Keratinocyte (primary cell): ENCODE measurements at regions not wholly inside any gene's neighbourhood (a gene's known extent, or its start where the extent isn't known, plus 50 kb on each side); places are given as distances from the start of the nearest gene placed in this dataset.
"Not testable (repeated sequence)": the region's sequence is repeated elsewhere in the genome, so short reads cannot be mapped to it uniquely, and the experiment has no call there.

ENCODE experiments used
- DNase-seq: peaks from one replicate; pipeline ENCODE4 v3.0.0-alpha.2; 2011; ENCODE audit warnings: low read depth, missing footprints, low spot score
- FAIRE-seq: peaks from 2 replicates; lab custom pipeline; 2011; peaks lifted over from hg19 to GRCh38; lab: Jason Lieb, UNC
- H2AFZ ChIP-seq: 2 replicates; pipeline ENCODE4 v1.6.0; 2012; ENCODE audit warnings: low read length, control low read depth, inconsistent platforms; ENCODE audit not compliant: control insufficient read depth
- H3K27ac ChIP-seq: 2 replicates; pipeline ENCODE4 v1.5.1; 2011; ENCODE audit warnings: low read length; ENCODE audit not compliant: control insufficient read depth, insufficient read depth
- H3K27me3 ChIP-seq: 3 replicates; pipeline ENCODE4 v1.6.0; 2011; ENCODE audit warnings: low read length; ENCODE audit not compliant: control insufficient read depth, insufficient read depth; ENCODE audit errors: extremely low read depth
- H3K36me3 ChIP-seq, 2 experiments: 2 replicates in 1 of 2; 3 replicates in 1 of 2; pipeline ENCODE4 v1.5.1; 2011; ENCODE audit warnings: low read length in 2 of 2, mild to moderate bottlenecking in 1 of 2; ENCODE audit not compliant: control insufficient read depth in 2 of 2, insufficient read depth in 2 of 2; ENCODE audit errors: extremely low read depth in 1 of 2
- H3K4me1 ChIP-seq: 3 replicates; pipeline ENCODE4 v1.5.1; 2011; ENCODE audit warnings: low read length; ENCODE audit not compliant: control insufficient read depth, insufficient read depth; ENCODE audit errors: extremely low read depth
- H3K4me2 ChIP-seq: 3 replicates; pipeline ENCODE4 v1.6.0; 2011; ENCODE audit warnings: low read depth, low read length; ENCODE audit not compliant: control insufficient read depth, insufficient read depth; ENCODE audit errors: extremely low read depth
- H3K4me3 ChIP-seq, 3 experiments: fragments of 200-600 bp in 1 of 3; sonication (generic) in 1 of 3; 2 replicates in 2 of 3; 3 replicates in 1 of 3; pipeline ENCODE4 v1.5.1; 2011 to 2016; ENCODE audit warnings: low read length in 3 of 3, mild to moderate bottlenecking in 3 of 3, control low read depth in 2 of 3, inconsistent platforms in 1 of 3, low read depth in 1 of 3, mixed read lengths in 1 of 3, mixed run types in 1 of 3, moderate library complexity in 1 of 3; ENCODE audit not compliant: control insufficient read depth in 2 of 3, insufficient read depth in 2 of 3; ENCODE audit errors: extremely low read depth in 1 of 3
- H3K79me2 ChIP-seq: 2 replicates; pipeline ENCODE4 v1.6.0; 2012; ENCODE audit warnings: low read length; ENCODE audit not compliant: control insufficient read depth, insufficient read depth
- H3K9ac ChIP-seq: 3 replicates; pipeline ENCODE4 v1.6.0; 2011; ENCODE audit warnings: low read length; ENCODE audit not compliant: control insufficient read depth, insufficient read depth; ENCODE audit errors: extremely low read depth
- H3K9me1 ChIP-seq: 3 replicates; pipeline ENCODE4 v1.6.0; 2011; ENCODE audit warnings: low read length; ENCODE audit not compliant: control insufficient read depth, insufficient read depth; ENCODE audit errors: extremely low read depth
- H3K9me3 ChIP-seq: 2 replicates; pipeline ENCODE4 v1.5.1; 2012; ENCODE audit warnings: low read depth, low read length; ENCODE audit not compliant: control insufficient read depth
- H4K20me1 ChIP-seq: 3 replicates; pipeline ENCODE4 v1.6.0; 2011; ENCODE audit warnings: low read length; ENCODE audit not compliant: control insufficient read depth, insufficient read depth; ENCODE audit errors: extremely low read depth
- EZH2 ChIP-seq: IDR thresholded peaks from one replicate; pipeline ENCODE4 v1.6.1; 2012; ENCODE audit warnings: inconsistent platforms, mild to moderate bottlenecking, low read length, moderate library complexity
- dilution Hi-C: fragments of 300-500 bp; cut with MboI; formaldehyde crosslinking; loops from one replicate; pipeline ENCODE4 v1.7.0; 2020; ENCODE audit warnings: low sequenced_read_pairs; ENCODE audit not compliant: extremely low pct_ligation_motif_present
- TF ChIP-seq, protein P1 (sequence below), 3 experiments: IDR thresholded peaks in 1 of 3; conservative IDR thresholded peaks in 1 of 3; optimal IDR thresholded peaks in 1 of 3; 2 replicates in 2 of 3; 3 replicates in 1 of 3; pipeline versions ENCODE3 to v1.5.1; 2011; ENCODE audit warnings: low read length in 3 of 3, mild to moderate bottlenecking in 3 of 3, moderate library complexity in 2 of 3, control low read depth in 1 of 3, inconsistent platforms in 1 of 3; ENCODE audit not compliant: insufficient read depth in 2 of 3; ENCODE audit errors: extremely low read depth in 1 of 3

- no peaks in the 10 kb centered on the region for H3K9me1 ChIP-seq
- FAIRE-seq (no peak), DNase-seq (no peak)
- no peaks in the 10 kb centered on the region for H3K27me3 ChIP-seq
- H3K27ac ChIP-seq, result no peak overlapping the region
- H3K36me3 ChIP-seq, result no peaks in the 10 kb centered on the region
- H3K4me2 ChIP-seq, result no peak overlapping the region
- H3K4me3 ChIP-seq, result no peak overlapping the region
- H3K9ac ChIP-seq, result no peak overlapping the region
- H3K4me1 ChIP-seq, result no peaks in the 10 kb centered on the region
- H3K79me2 ChIP-seq, result no peaks in the 10 kb centered on the region
- TF ChIP-seq, protein P1, sequence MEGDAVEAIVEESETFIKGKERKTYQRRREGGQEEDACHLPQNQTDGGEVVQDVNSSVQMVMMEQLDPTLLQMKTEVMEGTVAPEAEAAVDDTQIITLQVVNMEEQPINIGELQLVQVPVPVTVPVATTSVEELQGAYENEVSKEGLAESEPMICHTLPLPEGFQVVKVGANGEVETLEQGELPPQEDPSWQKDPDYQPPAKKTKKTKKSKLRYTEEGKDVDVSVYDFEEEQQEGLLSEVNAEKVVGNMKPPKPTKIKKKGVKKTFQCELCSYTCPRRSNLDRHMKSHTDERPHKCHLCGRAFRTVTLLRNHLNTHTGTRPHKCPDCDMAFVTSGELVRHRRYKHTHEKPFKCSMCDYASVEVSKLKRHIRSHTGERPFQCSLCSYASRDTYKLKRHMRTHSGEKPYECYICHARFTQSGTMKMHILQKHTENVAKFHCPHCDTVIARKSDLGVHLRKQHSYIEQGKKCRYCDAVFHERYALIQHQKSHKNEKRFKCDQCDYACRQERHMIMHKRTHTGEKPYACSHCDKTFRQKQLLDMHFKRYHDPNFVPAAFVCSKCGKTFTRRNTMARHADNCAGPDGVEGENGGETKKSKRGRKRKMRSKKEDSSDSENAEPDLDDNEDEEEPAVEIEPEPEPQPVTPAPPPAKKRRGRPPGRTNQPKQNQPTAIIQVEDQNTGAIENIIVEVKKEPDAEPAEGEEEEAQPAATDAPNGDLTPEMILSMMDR (optimal IDR thresholded peaks at IDR 0.05 in 1 of 3, IDR thresholded peaks at IDR 0.05 in 1 of 3, conservative IDR thresholded peaks at IDR 0.05 in 1 of 3; ENCODE audit: extremely low read depth in 1 of 3, insufficient read depth in 2 of 3, low read length in 3 of 3), result no peak
- no peak for TF ChIP-seq EZH2
- H2AFZ ChIP-seq, result no peak overlapping the region
- no peaks in the 10 kb centered on the region for H4K20me1 ChIP-seq
- peaks cover 4% of the 10 kb centered on the region for H3K9me3 ChIP-seq
- dilution Hi-C loops, result no loop called here
Measured at GRCh38 chr5:28945859-28946258, 1907.5 kb upstream of the CDH9 start.

DNA sequence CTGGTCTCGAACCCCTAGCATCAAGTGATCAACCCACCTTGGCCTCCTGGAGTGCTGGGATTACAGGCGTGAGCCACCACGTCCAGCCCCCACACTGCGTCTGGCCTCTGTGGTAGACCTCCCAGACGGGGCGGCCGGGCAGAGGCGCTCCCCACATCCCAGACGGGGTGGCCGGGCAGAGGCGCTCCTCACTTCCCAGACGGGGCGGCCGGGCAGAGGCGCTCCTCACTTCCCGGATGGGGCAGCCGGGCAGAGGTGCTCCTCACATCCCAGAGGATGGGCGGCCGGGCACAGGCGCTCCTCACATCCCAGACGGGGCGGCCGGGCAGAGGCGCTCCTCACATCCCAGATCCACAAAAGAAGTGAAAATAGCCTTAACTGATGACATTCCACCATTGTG, 1891.0 kb upstream of the CDH9 start:
- H3K9ac ChIP-seq, H3K4me3 ChIP-seq, H3K27ac ChIP-seq, H3K4me2 ChIP-seq, H2AFZ ChIP-seq, DNase-seq, H3K9me3 ChIP-seq, dilution Hi-C loops, H3K36me3 ChIP-seq, FAIRE-seq, H3K79me2 ChIP-seq, H3K4me1 ChIP-seq, H3K9me1 ChIP-seq, H4K20me1 ChIP-seq, H3K27me3 ChIP-seq: not testable (repeated sequence)

DNA sequence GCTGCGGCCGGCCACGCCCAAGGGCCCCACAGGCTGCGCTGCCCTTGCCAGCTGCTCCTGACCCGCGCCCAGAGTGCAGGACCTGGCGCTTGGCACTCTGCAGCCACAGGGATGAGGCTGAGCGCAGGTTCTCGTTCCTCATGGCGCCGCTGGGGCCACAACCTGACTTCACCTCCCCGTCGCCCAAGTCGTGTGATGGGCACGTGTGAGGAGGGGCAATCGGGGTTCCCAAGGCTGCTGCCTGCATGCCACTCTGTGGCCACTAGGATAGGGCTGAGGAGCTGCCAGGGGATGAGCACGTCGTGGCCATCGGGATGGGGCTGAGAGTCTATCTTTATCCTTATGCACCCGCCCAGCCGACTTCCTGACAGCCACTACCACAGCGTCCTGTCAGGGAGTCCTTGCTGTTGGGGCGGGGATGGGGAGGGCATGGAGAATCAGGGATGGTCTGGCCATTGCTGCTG, 1890.0 kb upstream of the CDH9 start:
- H3K36me3 ChIP-seq, H3K4me1 ChIP-seq, H3K27me3 ChIP-seq, H3K79me2 ChIP-seq, H3K9me3 ChIP-seq, DNase-seq, H3K4me2 ChIP-seq, dilution Hi-C loops, H4K20me1 ChIP-seq, H3K4me3 ChIP-seq, H3K9me1 ChIP-seq, H3K9ac ChIP-seq, H3K27ac ChIP-seq, FAIRE-seq, H2AFZ ChIP-seq: not testable (repeated sequence)
